ENCODE measurements at regions not wholly inside any gene's neighbourhood (a gene's known extent, or its start where the extent isn't known, plus 50 kb on each side); places are given as distances from the start of the nearest gene placed in this dataset.

GRCh38 chr13:110984798-110985197 is 69.9 kb upstream of the ANKRD10 start:
- Histone ChIP-seq H2AFZ (ENCODE audit: low read length) (no peak overlapping the region), H3K79me1 (ENCODE audit: low read depth, low read length) (no peaks in the 10 kb centered on the region), H3K4me3 (ENCODE audit: extremely low read depth in 1 of 4, insufficient read depth in 2 of 4, low read depth in 3 of 4, low read length in 4 of 4) (no peak overlapping the region), H3K9me3 (ENCODE audit: insufficient read depth in 2 of 2, low read depth in 1 of 2, low read length in 1 of 2) (no peaks in the 10 kb centered on the region), H2BK120ac (replicated peaks; ENCODE audit: low read depth, low read length) (no peak overlapping the region), H2BK5ac (ENCODE audit: low read depth, low read length) (no peak overlapping the region), H3K27me3 (replicated peaks in 1 of 4; ENCODE audit: control insufficient read depth in 3 of 4, extremely low read depth in 1 of 4, insufficient read depth in 3 of 4, low read length in 3 of 4) (no peaks in the 10 kb centered on the region), H2BK12ac (ENCODE audit: low read depth, low read length) (no peak overlapping the region), H3K9ac (replicated peaks in 1 of 4; ENCODE audit: extremely low read depth in 1 of 4, low read depth in 3 of 4, low read length in 3 of 4) (no peak overlapping the region), H2AK5ac (ENCODE audit: low read depth, low read length) (no peak overlapping the region), H4K91ac (replicated peaks; ENCODE audit: insufficient read length, low read length) (no peak overlapping the region), H4K20me1 (replicated peaks in 1 of 2; ENCODE audit: control insufficient read depth in 1 of 2, insufficient read depth in 2 of 2, low read length in 2 of 2) (no peaks in the 10 kb centered on the region), H3K4me2 (ENCODE audit: insufficient read depth in 1 of 2, low read depth in 2 of 2, low read length in 2 of 2) (no peak overlapping the region), H3K23ac (ENCODE audit: insufficient read length) (no peak overlapping the region), H3K79me2 (ENCODE audit: control insufficient read depth in 1 of 2, insufficient read depth in 2 of 2, low read length in 2 of 2) (no peaks in the 10 kb centered on the region), H3K56ac (replicated peaks; ENCODE audit: insufficient read length, low read depth, low read length) (no peak overlapping the region), H4K8ac (ENCODE audit: extremely low read depth, insufficient read depth, low read length) (no peak overlapping the region), H3K18ac (ENCODE audit: extremely low read depth, low read length) (no peak overlapping the region), H3K23me2 (ENCODE audit: low read depth, low read length) (no peaks in the 10 kb centered on the region), H2BK15ac (ENCODE audit: low read length) (no peak overlapping the region), H3K14ac (ENCODE audit: insufficient read length) (no peak overlapping the region), H4K5ac (ENCODE audit: insufficient read length, low read depth, low read length) (no peak overlapping the region), H3K4ac (replicated peaks; ENCODE audit: insufficient read length, low read depth, low read length) (no peak overlapping the region), H2BK20ac (ENCODE audit: low read length) (no peak overlapping the region), H3K4me1 (replicated peaks in 1 of 4; ENCODE audit: control insufficient read depth in 3 of 4, insufficient read depth in 4 of 4, low read length in 3 of 4) (no peaks in the 10 kb centered on the region), H3K27ac (ENCODE audit: low read depth, low read length) (no peak overlapping the region), H3K36me3 (ENCODE audit: control insufficient read depth in 2 of 4, insufficient read depth in 4 of 4, low read length in 3 of 4) (no peaks in the 10 kb centered on the region)
- POLR2A ChIA-PET (ENCODE audit: partially characterized antibody) = interaction anchor here (1.3 kb wide), 1 partner anchor 9 kb away, joined by 4 read pairs; no protein-coding TSS in a partner anchor
- CTCF ChIA-PET (ENCODE audit: partially characterized antibody) = interaction anchor here (1.2 to 2.4 kb wide), 3 partner anchors 21 to 40 kb away, joined by 3 to 5 read pairs (median 4); no protein-coding TSS in a partner anchor
- DNase-seq (ENCODE audit: low read depth in 1 of 2, low spot score in 2 of 2) (no peak), FAIRE-seq (no peak)
- WGBS, 2 experiments (ENCODE audit: extremely low coverage in 1 of 2, insufficient coverage in 1 of 2, insufficient read length in 1 of 2, insufficient replicate concordance in 2 of 2, low coverage in 1 of 2, low lambda C conversion rate in 2 of 2, missing lambda C conversion rate in 1 of 2) = 84% methylated on average over 3 of the region's 3 CpGs; no CpG with 5 or more reads in 1 of the 2 experiments
- TF ChIP-seq ATF3 (IDR thresholded peaks at IDR 0.05; ENCODE audit: insufficient read depth, low read depth, low read length) (no peak), TBP (IDR thresholded peaks at IDR 0.05; ENCODE audit: low read depth, low read length) (no peak), GTF2F1 (IDR thresholded peaks at IDR 0.05; ENCODE audit: borderline replicate concordance, low read depth, low read length) (no peak), MAX (IDR thresholded peaks at IDR 0.05) (no peak), SIRT6 (IDR thresholded peaks at IDR 0.05; ENCODE audit: low read length) (no peak)

Measured in H1 (cell line).